Breast epithelium (tissue), 4 donors: ENCODE measurements at regions not wholly inside any gene's neighbourhood (a gene's known extent, or its start where the extent isn't known, plus 50 kb on each side); places are given as distances from the start of the nearest gene placed in this dataset.

Experiments
- DNase-seq, 2 donors: peaks; one replicate each; pipeline ENCODE4 v3.0.0-alpha.2; 2019; ENCODE audit warnings: low spot score in 2 of 2
- H3K27ac ChIP-seq, 2 donors: fragments of 200-600 bp; sonication (generic) in 1 of 2; one replicate each; pipeline ENCODE4 v1.5.1; 2016 to 2019; ENCODE audit warnings: mild to moderate bottlenecking in 1 of 2
- H3K27me3 ChIP-seq, 2 donors: fragments of 200-600 bp; sonication (generic) in 1 of 2; one replicate each; pipeline versions ENCODE4 v1.5.1 to v1.6.0; 2017 to 2019; ENCODE audit warnings: control low read depth in 1 of 2, mild to moderate bottlenecking in 1 of 2
- H3K36me3 ChIP-seq: fragments of 200-600 bp; one replicate; pipeline ENCODE4 v1.5.1; 2019
- H3K4me1 ChIP-seq, 2 donors: fragments of 200-600 bp; sonication (generic); one replicate each; pipeline ENCODE4 v1.5.1; 2016 to 2019; ENCODE audit warnings: control low read depth in 1 of 2
- H3K4me3 ChIP-seq, 3 donors: fragments of 200-600 bp; sonication (generic); 1 replicate in 2 of 3; 2 replicates in 1 of 3; pipeline ENCODE4 v1.5.1; 2016 to 2019; ENCODE audit warnings: mild to moderate bottlenecking in 3 of 3, moderate library complexity in 2 of 3
- H3K9me3 ChIP-seq, 2 donors: fragments of 200-600 bp; sonication (generic) in 1 of 2; one replicate each; pipeline ENCODE4 v1.5.1; 2016 to 2019; ENCODE audit warnings: control low read depth in 1 of 2
- CTCF ChIP-seq, 3 donors: fragments of 450-650 bp; IDR thresholded peaks; one replicate each; pipeline ENCODE4 v1.5.1; 2016 to 2017; ENCODE audit warnings: antibody characterized with exemption in 3 of 3, mild to moderate bottlenecking in 3 of 3, moderate library complexity in 3 of 3
- POLR2A ChIP-seq: fragments of 450-650 bp; IDR thresholded peaks from one replicate; pipeline ENCODE4 v1.6.1; 2016; ENCODE audit warnings: antibody characterized with exemption, mild to moderate bottlenecking, moderate library complexity
- POLR2AphosphoS5 ChIP-seq, 3 donors: sonication (generic); formaldehyde crosslinking; IDR thresholded peaks; one replicate each; pipeline ENCODE4 v1.6.1; 2017; ENCODE audit warnings: antibody characterized with exemption in 3 of 3
- intact Hi-C: fragments of 100-400 bp; cut with DNase I; formaldehyde crosslinking; loops from one replicate; pipeline ENCODE4 v1.15.1; 2023; ENCODE audit warnings: low total_unique reads

- no peaks in the 10 kb centered on the region for H3K4me1 ChIP-seq
- no peak for DNase-seq
- H3K4me3 ChIP-seq = no peak overlapping the region
- no peak overlapping the region for H3K27ac ChIP-seq
- H3K36me3 ChIP-seq = no peaks in the 10 kb centered on the region
- H3K27me3 ChIP-seq = no peaks in the 10 kb centered on the region
- TF ChIP-seq CTCF (IDR thresholded peaks at IDR 0.05) (no peak), POLR2A (no peak), POLR2AphosphoS5 (IDR thresholded peaks at IDR 0.05) (no peak)
- H3K9me3 ChIP-seq = no peaks in the 10 kb centered on the region
- intact Hi-C loops = no loop called here
Observed at GRCh38 chr5:153206361-153206760, 284.1 kb upstream of the GRIA1 start.

- no peak overlapping the region for H3K4me3 ChIP-seq
- no peaks in the 10 kb centered on the region for H3K27me3 ChIP-seq
- no peak for TF ChIP-seq CTCF (IDR thresholded peaks at IDR 0.05)
- no peak for TF ChIP-seq POLR2A
- TF ChIP-seq POLR2AphosphoS5 (IDR thresholded peaks at IDR 0.05) = no peak
- DNase-seq = no peak
- H3K27ac ChIP-seq = no peak overlapping the region
- intact Hi-C loops = no loop called here
- H3K36me3 ChIP-seq = no peaks in the 10 kb centered on the region
- H3K4me1 ChIP-seq = no peaks in the 10 kb centered on the region
- no peaks in the 10 kb centered on the region for H3K9me3 ChIP-seq
Observed at GRCh38 chr5:153209016-153209415, 281.5 kb upstream of the GRIA1 start.

GRCh38 chr5:153209687-153210086 lies 280.8 kb upstream of the GRIA1 start:
- H3K4me1 ChIP-seq = no peaks in the 10 kb centered on the region
- H3K4me3 ChIP-seq = no peak overlapping the region
- H3K9me3 ChIP-seq = no peaks in the 10 kb centered on the region
- no peak for TF ChIP-seq POLR2AphosphoS5 (IDR thresholded peaks at IDR 0.05)
- no peak for TF ChIP-seq CTCF (IDR thresholded peaks at IDR 0.05)
- no peak for TF ChIP-seq POLR2A
- intact Hi-C loops = no loop called here
- H3K36me3 ChIP-seq = no peaks in the 10 kb centered on the region
- no peak overlapping the region for H3K27ac ChIP-seq
- no peak for DNase-seq
- H3K27me3 ChIP-seq = no peaks in the 10 kb centered on the region

- Histone ChIP-seq H3K9me3 (no peaks in the 10 kb centered on the region), H3K27me3 (no peaks in the 10 kb centered on the region), H3K27ac (no peak overlapping the region), H3K4me1 (no peaks in the 10 kb centered on the region), H3K4me3 (no peak overlapping the region), H3K36me3 (no peaks in the 10 kb centered on the region)
- TF ChIP-seq CTCF (IDR thresholded peaks at IDR 0.05) (no peak), POLR2AphosphoS5 (IDR thresholded peaks at IDR 0.05) (no peak), POLR2A (no peak)
- DNase-seq = no peak
- intact Hi-C loops = no loop called here
Observed at GRCh38 chr5:153211076-153211475, 279.4 kb upstream of the GRIA1 start.

- Histone ChIP-seq H3K4me1 (no peaks in the 10 kb centered on the region), H3K9me3 (peaks cover 0 to 3% of the 10 kb centered on the region in 2 donors), H3K27ac (no peak overlapping the region), H3K36me3 (no peaks in the 10 kb centered on the region), H3K4me3 (no peak overlapping the region), H3K27me3 (no peaks in the 10 kb centered on the region)
- DNase-seq = no peak
- TF ChIP-seq CTCF (IDR thresholded peaks at IDR 0.05) (no peak), POLR2A (no peak), POLR2AphosphoS5 (IDR thresholded peaks at IDR 0.05) (no peak)
- intact Hi-C loops = no loop called here
Observed at GRCh38 chr5:153212471-153212870, 278.0 kb upstream of the GRIA1 start.
